ENCODE measurements at regions not wholly inside any gene's neighbourhood (a gene's known extent, or its start where the extent isn't known, plus 50 kb on each side); places are given as distances from the start of the nearest gene placed in this dataset.
A peak's percentile ranks its signal among the peaks of the same experiment; 100 is the strongest.

DNA sequence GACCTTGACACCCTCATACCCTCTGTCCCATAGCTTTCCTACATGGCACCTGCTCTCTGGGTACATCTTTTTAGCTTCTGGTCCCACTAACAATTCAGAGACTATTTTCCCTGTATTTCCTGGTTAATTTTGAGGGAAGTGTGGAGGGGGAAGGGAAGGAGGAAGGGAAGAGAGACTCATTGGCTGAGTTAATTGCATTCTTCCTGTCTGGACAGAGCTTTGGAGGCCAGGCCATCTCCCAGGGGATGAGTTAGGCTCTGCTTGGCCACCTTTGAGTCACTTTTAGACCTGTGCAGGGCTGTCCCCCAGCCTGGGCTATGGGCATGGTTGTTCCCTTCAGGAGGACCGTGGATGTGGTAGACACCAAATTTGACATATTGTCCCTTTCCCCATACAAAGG is 167.9 kb upstream of the PGRMC2 start:
- in situ Hi-C loops (cut with HindIII; ENCODE audit: low pct_unique_long_range_greater_than_20kb, low sequenced_read_pairs) = no loop called here
- intact Hi-C loops (cut with micrococcal nuclease; ENCODE audit: unreplicated experiment) = loop anchor here (10.0 kb wide), 1 partner anchor 349 kb away; the partner anchor contains the start of gene JADE1
- Histone ChIP-seq H3K4me1 (ENCODE audit: control insufficient read depth, insufficient read depth, low read length) (0 out of 2 replicates have a peak, but pooled peaks cover 2% of the 10 kb centered on the region), H3K27me3 (ENCODE audit: control insufficient read depth, insufficient read depth, low read length) (no peaks in the 10 kb centered on the region), H3K9me3 (ENCODE audit: control insufficient read depth, insufficient read depth, low read depth, low read length) (no peaks in the 10 kb centered on the region), H3K36me3 (ENCODE audit: control insufficient read depth, insufficient read depth, low read length) (no peaks in the 10 kb centered on the region), H3K4me3 (ENCODE audit: low read depth in 2 of 2, low read length in 2 of 2) (no peak overlapping the region), H3K27ac (ENCODE audit: low read length) (peak overlapping the region; percentile 21; the same call in 1 of the 2 replicates)
- ATAC-seq (no peak), DNase-seq (ENCODE audit: low read depth, low spot score) (no peak)
- CTCF ChIA-PET = interaction anchor here (0.6 kb wide), 1 partner anchor 18 kb away, joined by 6 read pairs; no protein-coding TSS in a partner anchor
- BruUV-seq (replicated peaks) = no TSS peak
- POLR2A ChIA-PET = no interaction called here
- TF ChIP-seq REST (IDR thresholded peaks at IDR 0.05; ENCODE audit: insufficient read depth in 1 of 2, low read depth in 2 of 2, low read length in 1 of 2) = no peak
- TF ChIP-seq POLR2AphosphoS5 (IDR thresholded peaks at IDR 0.05; ENCODE audit: low read depth, low read length) = no peak

DNA sequence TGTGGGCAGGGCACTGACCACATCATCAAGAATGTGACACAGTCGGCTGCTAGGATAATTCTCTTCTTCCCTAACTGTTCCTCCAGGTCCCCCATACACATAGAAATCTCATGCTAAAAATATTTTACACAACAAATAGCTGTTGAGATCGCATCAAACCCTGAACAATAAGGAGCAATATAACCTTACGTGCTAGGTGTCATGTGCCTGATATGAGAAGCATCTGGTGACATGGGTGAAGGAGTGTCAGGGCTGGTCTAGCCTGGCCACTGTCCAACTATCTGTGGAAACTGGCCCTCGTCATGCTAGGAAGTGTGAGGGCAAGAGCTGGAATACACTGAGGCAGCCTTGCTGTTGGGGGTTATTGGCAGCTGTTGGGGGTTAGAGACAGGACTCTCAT is 167.3 kb upstream of the PGRMC2 start:
- peak overlapping the region; percentile 46; the same call in 1 of the 2 replicates for H3K27ac ChIP-seq (ENCODE audit: low read length)
- no peaks in the 10 kb centered on the region for H3K4me1 ChIP-seq (ENCODE audit: control insufficient read depth, insufficient read depth, low read length)
- BruUV-seq (replicated peaks) = no TSS peak
- TF ChIP-seq REST (IDR thresholded peaks at IDR 0.05; ENCODE audit: insufficient read depth in 1 of 2, low read depth in 2 of 2, low read length in 1 of 2) = no peak
- TF ChIP-seq SIN3A (IDR thresholded peaks at IDR 0.05; ENCODE audit: borderline replicate concordance, insufficient read depth, low read depth, low read length) = no peak
- TF ChIP-seq, protein P1, sequence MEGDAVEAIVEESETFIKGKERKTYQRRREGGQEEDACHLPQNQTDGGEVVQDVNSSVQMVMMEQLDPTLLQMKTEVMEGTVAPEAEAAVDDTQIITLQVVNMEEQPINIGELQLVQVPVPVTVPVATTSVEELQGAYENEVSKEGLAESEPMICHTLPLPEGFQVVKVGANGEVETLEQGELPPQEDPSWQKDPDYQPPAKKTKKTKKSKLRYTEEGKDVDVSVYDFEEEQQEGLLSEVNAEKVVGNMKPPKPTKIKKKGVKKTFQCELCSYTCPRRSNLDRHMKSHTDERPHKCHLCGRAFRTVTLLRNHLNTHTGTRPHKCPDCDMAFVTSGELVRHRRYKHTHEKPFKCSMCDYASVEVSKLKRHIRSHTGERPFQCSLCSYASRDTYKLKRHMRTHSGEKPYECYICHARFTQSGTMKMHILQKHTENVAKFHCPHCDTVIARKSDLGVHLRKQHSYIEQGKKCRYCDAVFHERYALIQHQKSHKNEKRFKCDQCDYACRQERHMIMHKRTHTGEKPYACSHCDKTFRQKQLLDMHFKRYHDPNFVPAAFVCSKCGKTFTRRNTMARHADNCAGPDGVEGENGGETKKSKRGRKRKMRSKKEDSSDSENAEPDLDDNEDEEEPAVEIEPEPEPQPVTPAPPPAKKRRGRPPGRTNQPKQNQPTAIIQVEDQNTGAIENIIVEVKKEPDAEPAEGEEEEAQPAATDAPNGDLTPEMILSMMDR (IDR thresholded peaks at IDR 0.05) = no peak
- TF ChIP-seq POLR2AphosphoS5 (IDR thresholded peaks at IDR 0.05; ENCODE audit: low read depth, low read length) = no peak
- no peak for TF ChIP-seq TCF7L2 (IDR thresholded peaks at IDR 0.05; ENCODE audit: low read depth, low read length)
- in situ Hi-C loops (cut with HindIII; ENCODE audit: low pct_unique_long_range_greater_than_20kb, low sequenced_read_pairs) = no loop called here
- ATAC-seq (no peak; the same call in 1 of the 2 replicates), DNase-seq (ENCODE audit: low read depth, low spot score) (no peak)
- H3K4me3 ChIP-seq (ENCODE audit: low read depth in 2 of 2, low read length in 2 of 2) = no peak overlapping the region
- ChIA-PET CTCF (interaction anchor here (0.6 kb wide), 1 partner anchor 17 kb away, joined by 6 read pairs; no protein-coding TSS in a partner anchor), POLR2A (no interaction called here)
- no peaks in the 10 kb centered on the region for H3K36me3 ChIP-seq (ENCODE audit: control insufficient read depth, insufficient read depth, low read length)
- intact Hi-C loops (cut with micrococcal nuclease; ENCODE audit: unreplicated experiment) = loop anchor here (5.0 to 10.0 kb wide), 2 partner anchors 97 to 350 kb away; partner anchors contain the start of gene JADE1
- H3K9me3 ChIP-seq (ENCODE audit: control insufficient read depth, insufficient read depth, low read depth, low read length) = no peaks in the 10 kb centered on the region
- H3K27me3 ChIP-seq (ENCODE audit: control insufficient read depth, insufficient read depth, low read length) = no peaks in the 10 kb centered on the region
